Esophagus squamous epithelium (tissue), 4 donors: ENCODE measurements at regions not wholly inside any gene's neighbourhood (a gene's known extent, or its start where the extent isn't known, plus 50 kb on each side); places are given as distances from the start of the nearest gene placed in this dataset.

ENCODE experiments used
- CTCF ChIP-seq, 6 experiments: fragments of 450-650 bp in 4 of 6; fragments of 200-600 bp in 2 of 6; sonication (generic) in 2 of 6; IDR thresholded peaks; one replicate each; pipeline ENCODE4 v1.5.1; 2016 to 2019; ENCODE audit warnings: antibody characterized with exemption in 6 of 6, mild to moderate bottlenecking in 4 of 6, moderate library complexity in 4 of 6
- POLR2A ChIP-seq, 4 donors: fragments of 450-650 bp; IDR thresholded peaks; one replicate each; pipeline ENCODE4 v1.6.1; 2017; ENCODE audit warnings: antibody characterized with exemption in 4 of 4, mild to moderate bottlenecking in 4 of 4, moderate library complexity in 3 of 4

GRCh38 chr15:62240121-62241096, 75.3 kb upstream of the C2CD4B start:
- TF ChIP-seq CTCF (IDR thresholded peaks at IDR 0.05) (no peak), POLR2A (IDR thresholded peaks at IDR 0.05) (no peak)
